Osteoblast (primary cell): ENCODE measurements at regions not wholly inside any gene's neighbourhood (a gene's known extent, or its start where the extent isn't known, plus 50 kb on each side); places are given as distances from the start of the nearest gene placed in this dataset.

ENCODE experiments used
- DNase-seq: peaks from one replicate; pipeline ENCODE4 v3.0.0; 2011; ENCODE audit warnings: low spot score, mixed read lengths; ENCODE audit not compliant: insufficient read length; ENCODE audit errors: missing footprints
- H2AFZ ChIP-seq: 2 replicates; pipeline ENCODE4 v1.6.0; 2011; ENCODE audit warnings: mild to moderate bottlenecking, low read length
- H3K27ac ChIP-seq: 2 replicates; pipeline ENCODE4 v1.5.1; 2011; ENCODE audit warnings: mild to moderate bottlenecking, low read depth, low read length, moderate library complexity
- H3K27me3 ChIP-seq: 2 replicates; pipeline ENCODE4 v1.6.0; 2012; ENCODE audit warnings: mild to moderate bottlenecking, control low read depth, inconsistent platforms, low read length, moderate library complexity; ENCODE audit not compliant: insufficient read depth
- H3K36me3 ChIP-seq: 2 replicates; pipeline ENCODE4 v1.5.1; 2011; ENCODE audit warnings: mild to moderate bottlenecking, low read length, control low read depth, moderate library complexity; ENCODE audit not compliant: insufficient read depth
- H3K4me1 ChIP-seq: 2 replicates; pipeline ENCODE4 v1.5.1; 2011; ENCODE audit warnings: mild to moderate bottlenecking, low read length, control low read depth, moderate library complexity; ENCODE audit not compliant: insufficient read depth
- H3K4me2 ChIP-seq: 2 replicates; pipeline ENCODE4 v1.6.0; 2011; ENCODE audit warnings: mild to moderate bottlenecking, low read length; ENCODE audit not compliant: insufficient read depth
- H3K4me3 ChIP-seq: fragments of 200-600 bp; sonication (generic); 3 replicates; pipeline ENCODE4 v1.5.1; 2012; ENCODE audit warnings: mild to moderate bottlenecking, low read length, inconsistent platforms; ENCODE audit not compliant: insufficient read depth
- H3K79me2 ChIP-seq: 2 replicates; pipeline ENCODE4 v1.6.0; 2012; ENCODE audit warnings: mild to moderate bottlenecking, low read length, control low read depth, inconsistent platforms; ENCODE audit not compliant: insufficient read depth
- H3K9me3 ChIP-seq: 2 replicates; pipeline ENCODE4 v1.5.1; 2011; ENCODE audit warnings: low read depth, low read length, control low read depth
- H4K20me1 ChIP-seq: 2 replicates; pipeline ENCODE4 v1.6.0; 2012; ENCODE audit warnings: mild to moderate bottlenecking, low read length, control low read depth; ENCODE audit not compliant: insufficient read depth
- CTCF ChIP-seq: IDR thresholded peaks from 2 replicates; pipeline ENCODE4 v1.5.1; 2011; ENCODE audit warnings: mild to moderate bottlenecking, low read depth, low read length, moderate library complexity; ENCODE audit errors: extremely low read depth

GRCh38 chr4:123848606-123849005 lies 452.0 kb downstream of the SPRY1 start:
- H3K4me1 ChIP-seq = no peaks in the 10 kb centered on the region
- no peak for DNase-seq
- no peak overlapping the region for H3K4me2 ChIP-seq
- no peaks in the 10 kb centered on the region for H3K79me2 ChIP-seq
- TF ChIP-seq CTCF = no peak
- no peak overlapping the region for H3K4me3 ChIP-seq
- H3K27ac ChIP-seq = no peak overlapping the region
- H4K20me1 ChIP-seq = no peaks in the 10 kb centered on the region
- H2AFZ ChIP-seq = no peak overlapping the region
- H3K27me3 ChIP-seq = no peaks in the 10 kb centered on the region
- H3K9me3 ChIP-seq = no peaks in the 10 kb centered on the region
- H3K36me3 ChIP-seq = no peaks in the 10 kb centered on the region

GRCh38 chr4:123849495-123849894 lies 452.9 kb downstream of the SPRY1 start:
- Histone ChIP-seq H3K27ac (no peak overlapping the region), H3K4me1 (no peaks in the 10 kb centered on the region), H2AFZ (no peak overlapping the region), H3K27me3 (no peaks in the 10 kb centered on the region), H3K4me2 (no peak overlapping the region), H3K4me3 (no peak overlapping the region), H3K36me3 (no peaks in the 10 kb centered on the region), H4K20me1 (no peaks in the 10 kb centered on the region), H3K79me2 (no peaks in the 10 kb centered on the region), H3K9me3 (no peaks in the 10 kb centered on the region)
- no peak for TF ChIP-seq CTCF
- no peak for DNase-seq

- H3K4me1 ChIP-seq = no peaks in the 10 kb centered on the region
- H3K36me3 ChIP-seq = no peaks in the 10 kb centered on the region
- no peaks in the 10 kb centered on the region for H3K79me2 ChIP-seq
- no peak overlapping the region for H2AFZ ChIP-seq
- no peaks in the 10 kb centered on the region for H4K20me1 ChIP-seq
- TF ChIP-seq CTCF = no peak
- H3K27me3 ChIP-seq = no peaks in the 10 kb centered on the region
- H3K27ac ChIP-seq = no peak overlapping the region
- no peaks in the 10 kb centered on the region for H3K9me3 ChIP-seq
- no peak overlapping the region for H3K4me2 ChIP-seq
- H3K4me3 ChIP-seq = no peak overlapping the region
- DNase-seq = no peak
Observed at GRCh38 chr4:123851521-123851920, 454.9 kb downstream of the SPRY1 start.

GRCh38 chr4:123853651-123854050 lies 457.1 kb downstream of the SPRY1 start:
- no peak for TF ChIP-seq CTCF
- Histone ChIP-seq H4K20me1 (no peaks in the 10 kb centered on the region), H3K4me1 (no peaks in the 10 kb centered on the region), H2AFZ (no peak overlapping the region), H3K36me3 (no peaks in the 10 kb centered on the region), H3K9me3 (no peaks in the 10 kb centered on the region), H3K4me3 (no peak overlapping the region), H3K27me3 (no peaks in the 10 kb centered on the region), H3K4me2 (no peak overlapping the region), H3K79me2 (no peaks in the 10 kb centered on the region), H3K27ac (no peak overlapping the region)
- DNase-seq = no peak
